ENCODE measurements at regions not wholly inside any gene's neighbourhood (a gene's known extent, or its start where the extent isn't known, plus 50 kb on each side); places are given as distances from the start of the nearest gene placed in this dataset.

DNA sequence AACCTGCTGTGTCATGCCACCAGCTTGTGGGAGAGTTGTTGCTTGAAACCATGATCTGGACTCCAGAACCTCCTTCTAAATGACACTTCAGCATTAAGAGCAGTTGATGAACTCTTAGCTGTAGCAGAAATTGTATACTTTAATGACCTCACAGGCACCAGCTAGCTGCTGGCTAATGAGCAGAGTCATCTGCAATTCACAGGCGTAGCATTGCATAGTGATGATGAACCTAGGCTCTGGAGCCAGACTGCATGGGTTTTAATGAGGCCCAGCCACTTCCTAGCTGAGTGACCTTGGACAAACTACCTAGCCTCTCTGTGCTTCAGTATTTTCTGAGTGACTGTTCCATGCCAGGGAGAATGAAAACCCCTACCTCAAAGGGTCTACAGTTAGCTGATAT lies 407.1 kb downstream of the LMO4 start:
- TF ChIP-seq CTCF (IDR thresholded peaks at IDR 0.05) (no peak), TCF7L2 (IDR thresholded peaks at IDR 0.05; ENCODE audit: low read depth, low read length) (no peak), POLR2AphosphoS5 (IDR thresholded peaks at IDR 0.05; ENCODE audit: low read depth, low read length) (no peak), SIN3A (IDR thresholded peaks at IDR 0.05; ENCODE audit: borderline replicate concordance, insufficient read depth, low read depth, low read length) (no peak)
- TF ChIP-seq, protein P1, sequence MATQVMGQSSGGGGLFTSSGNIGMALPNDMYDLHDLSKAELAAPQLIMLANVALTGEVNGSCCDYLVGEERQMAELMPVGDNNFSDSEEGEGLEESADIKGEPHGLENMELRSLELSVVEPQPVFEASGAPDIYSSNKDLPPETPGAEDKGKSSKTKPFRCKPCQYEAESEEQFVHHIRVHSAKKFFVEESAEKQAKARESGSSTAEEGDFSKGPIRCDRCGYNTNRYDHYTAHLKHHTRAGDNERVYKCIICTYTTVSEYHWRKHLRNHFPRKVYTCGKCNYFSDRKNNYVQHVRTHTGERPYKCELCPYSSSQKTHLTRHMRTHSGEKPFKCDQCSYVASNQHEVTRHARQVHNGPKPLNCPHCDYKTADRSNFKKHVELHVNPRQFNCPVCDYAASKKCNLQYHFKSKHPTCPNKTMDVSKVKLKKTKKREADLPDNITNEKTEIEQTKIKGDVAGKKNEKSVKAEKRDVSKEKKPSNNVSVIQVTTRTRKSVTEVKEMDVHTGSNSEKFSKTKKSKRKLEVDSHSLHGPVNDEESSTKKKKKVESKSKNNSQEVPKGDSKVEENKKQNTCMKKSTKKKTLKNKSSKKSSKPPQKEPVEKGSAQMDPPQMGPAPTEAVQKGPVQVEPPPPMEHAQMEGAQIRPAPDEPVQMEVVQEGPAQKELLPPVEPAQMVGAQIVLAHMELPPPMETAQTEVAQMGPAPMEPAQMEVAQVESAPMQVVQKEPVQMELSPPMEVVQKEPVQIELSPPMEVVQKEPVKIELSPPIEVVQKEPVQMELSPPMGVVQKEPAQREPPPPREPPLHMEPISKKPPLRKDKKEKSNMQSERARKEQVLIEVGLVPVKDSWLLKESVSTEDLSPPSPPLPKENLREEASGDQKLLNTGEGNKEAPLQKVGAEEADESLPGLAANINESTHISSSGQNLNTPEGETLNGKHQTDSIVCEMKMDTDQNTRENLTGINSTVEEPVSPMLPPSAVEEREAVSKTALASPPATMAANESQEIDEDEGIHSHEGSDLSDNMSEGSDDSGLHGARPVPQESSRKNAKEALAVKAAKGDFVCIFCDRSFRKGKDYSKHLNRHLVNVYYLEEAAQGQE (IDR thresholded peaks at IDR 0.05; ENCODE audit: insufficient read depth in 1 of 2, low read depth in 2 of 2, low read length in 1 of 2), result no peak

Data from Panc1 (cell line).